Kidney epithelial cell (primary cell): ENCODE measurements at regions not wholly inside any gene's neighbourhood (a gene's known extent, or its start where the extent isn't known, plus 50 kb on each side); places are given as distances from the start of the nearest gene placed in this dataset.

Source experiments
- DNase-seq: peaks from one replicate; pipeline ENCODE4 v3.0.0-alpha.2; 2010; ENCODE audit warnings: low read depth
- H3K27me3 ChIP-seq: 2 replicates; pipeline ENCODE4 v1.6.0; 2011; ENCODE audit warnings: low read length; ENCODE audit not compliant: control insufficient read depth, insufficient read depth
- H3K36me3 ChIP-seq: 2 replicates; pipeline ENCODE4 v1.5.1; 2011; ENCODE audit warnings: low read length; ENCODE audit not compliant: control insufficient read depth, insufficient read depth
- H3K4me3 ChIP-seq: 2 replicates; pipeline ENCODE4 v1.5.1; 2011; ENCODE audit warnings: low read depth, mild to moderate bottlenecking, control low read depth, low read length
- CTCF ChIP-seq: IDR thresholded peaks from 2 replicates; pipeline ENCODE4 v1.5.1; 2011; ENCODE audit warnings: mild to moderate bottlenecking, moderate library complexity, low read length, control low read depth, inconsistent platforms; ENCODE audit not compliant: insufficient read depth, poor library complexity, severe bottlenecking

DNA sequence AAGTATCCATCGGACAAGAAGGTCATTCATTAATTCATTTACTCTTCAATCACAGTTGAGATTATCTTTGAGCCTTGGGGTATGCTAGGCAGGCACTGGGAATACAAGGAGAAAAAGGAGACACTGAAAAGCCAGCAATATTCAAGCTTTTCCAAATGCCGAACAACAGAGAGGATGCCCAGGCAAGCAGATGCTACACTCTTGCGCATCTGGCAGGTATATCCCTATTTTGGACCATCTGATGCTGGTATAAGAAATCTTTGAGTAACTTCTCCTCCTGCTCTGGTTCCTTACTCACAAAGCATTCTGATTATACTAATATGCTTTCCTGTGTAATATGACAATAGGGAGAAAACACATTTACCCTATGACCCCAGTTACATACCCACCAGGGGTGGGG, 354.9 kb downstream of the CBLL2 start:
- DNase-seq: no peak
- Histone ChIP-seq H3K36me3 (no peaks in the 10 kb centered on the region), H3K4me3 (no peak overlapping the region), H3K27me3 (no peaks in the 10 kb centered on the region)
- TF ChIP-seq CTCF: no peak

GRCh38 chrX:22628275-22628674, 355.6 kb downstream of the CBLL2 start:
- no peak for TF ChIP-seq CTCF
- no peaks in the 10 kb centered on the region for H3K27me3 ChIP-seq
- DNase-seq: no peak
- no peaks in the 10 kb centered on the region for H3K36me3 ChIP-seq
- H3K4me3 ChIP-seq: no peak overlapping the region

GRCh38 chrX:22629105-22629725, 356.5 kb downstream of the CBLL2 start:
- Histone ChIP-seq H3K27me3 (no peaks in the 10 kb centered on the region), H3K36me3 (no peaks in the 10 kb centered on the region), H3K4me3 (no peak overlapping the region)
- no peak for TF ChIP-seq CTCF
- DNase-seq: no peak

DNA sequence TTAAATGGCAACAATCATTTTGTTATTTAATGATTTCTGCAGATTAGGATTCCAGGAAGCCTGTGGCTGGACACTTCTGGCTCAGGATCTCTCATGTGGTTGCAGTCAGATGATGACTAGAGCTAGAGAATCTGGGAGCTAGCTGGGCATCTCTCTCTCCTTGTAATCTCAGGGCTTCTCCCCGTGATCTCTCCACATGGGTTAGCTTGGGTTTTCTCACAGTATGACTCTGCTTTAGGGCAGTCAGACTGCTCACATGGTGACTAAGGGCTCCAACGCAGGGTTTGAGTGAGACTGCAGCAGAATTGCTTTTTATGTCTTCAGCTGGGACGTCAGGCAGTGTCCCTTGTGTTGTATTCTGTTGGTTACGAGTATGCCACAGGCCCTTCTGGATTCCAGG, 361.4 kb downstream of the CBLL2 start:
- DNase-seq: no peak
- Histone ChIP-seq H3K27me3 (no peaks in the 10 kb centered on the region), H3K36me3 (no peaks in the 10 kb centered on the region), H3K4me3 (no peak overlapping the region)
- TF ChIP-seq CTCF: no peak

DNA sequence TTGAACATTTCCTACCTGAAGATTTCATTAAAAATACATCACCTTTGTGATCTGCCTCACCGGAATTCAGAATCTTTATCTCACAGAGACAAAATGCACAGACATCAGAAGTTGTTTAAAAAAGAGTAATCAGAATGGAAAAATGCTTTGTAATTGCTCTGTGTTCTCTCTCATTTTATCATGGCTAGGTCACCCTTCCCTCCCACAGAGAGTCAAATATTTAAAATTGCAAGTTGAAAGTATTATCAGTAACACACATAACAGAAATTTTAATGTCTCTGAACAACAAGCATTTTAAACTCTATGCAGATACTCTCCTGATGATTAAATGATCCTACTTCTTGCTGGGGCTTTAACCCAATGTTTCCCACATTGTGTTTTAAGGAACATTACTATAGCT, 362.0 kb downstream of the CBLL2 start:
- DNase-seq: no peak
- no peaks in the 10 kb centered on the region for H3K27me3 ChIP-seq
- no peak overlapping the region for H3K4me3 ChIP-seq
- no peak for TF ChIP-seq CTCF
- no peaks in the 10 kb centered on the region for H3K36me3 ChIP-seq

GRCh38 chrX:22648281-22648680, 351.5 kb upstream of the DDX53 start:
- H3K4me3 ChIP-seq: no peak overlapping the region
- H3K36me3 ChIP-seq: no peaks in the 10 kb centered on the region
- DNase-seq: no peak
- H3K27me3 ChIP-seq: no peaks in the 10 kb centered on the region
- no peak for TF ChIP-seq CTCF
